OCI-LY1 (cell line): ENCODE measurements at regions not wholly inside any gene's neighbourhood (a gene's known extent, or its start where the extent isn't known, plus 50 kb on each side); places are given as distances from the start of the nearest gene placed in this dataset.
"Not testable (repeated sequence)": the region's sequence is repeated elsewhere in the genome, so short reads cannot be mapped to it uniquely, and the experiment has no call there.

Experiments used
- H2AFZ ChIP-seq: fragments of 200-600 bp; sonication (generic), shearing (Covaris generic); 2 replicates; pipeline ENCODE4 v1.6.0; 2014; ENCODE audit warnings: antibody characterized with exemption, mild to moderate bottlenecking, low read length
- H3F3A ChIP-seq: fragments of 200-600 bp; sonication (generic), shearing (Covaris generic); 2 replicates; pipeline ENCODE4 v1.6.0; 2014; ENCODE audit warnings: mild to moderate bottlenecking, antibody characterized with exemption, low read length, moderate library complexity; ENCODE audit not compliant: insufficient read depth
- H3K27ac ChIP-seq: fragments of 200-600 bp; sonication (generic); 2 replicates; pipeline ENCODE4 v1.5.1; 2014; ENCODE audit warnings: low read length, mixed run types, mild to moderate bottlenecking, low read depth; ENCODE audit not compliant: poor library complexity, severe bottlenecking
- H3K27me3 ChIP-seq: fragments of 200-600 bp; sonication (generic); 2 replicates; pipeline ENCODE4 v1.6.0; 2014; ENCODE audit warnings: antibody characterized with exemption, mild to moderate bottlenecking, low read length, moderate library complexity; ENCODE audit not compliant: insufficient read depth
- H3K36me3 ChIP-seq: fragments of 200-600 bp; sonication (generic); 2 replicates; pipeline ENCODE4 v1.6.1; 2014; ENCODE audit warnings: mild to moderate bottlenecking, antibody characterized with exemption, low read length, moderate library complexity, mixed read lengths; ENCODE audit not compliant: insufficient read depth
- H3K4me1 ChIP-seq: fragments of 200-600 bp; sonication (generic); 2 replicates; pipeline ENCODE4 v1.5.1; 2014; ENCODE audit warnings: mild to moderate bottlenecking, low read length, moderate library complexity; ENCODE audit not compliant: insufficient read depth, severe bottlenecking
- H3K4me2 ChIP-seq: fragments of 200-600 bp; sonication (generic), shearing (Covaris generic); 2 replicates; pipeline ENCODE4 v1.6.1; 2014; ENCODE audit warnings: low read length
- H3K4me3 ChIP-seq: fragments of 200-600 bp; sonication (generic); 2 replicates; pipeline ENCODE4 v1.5.1; 2014; ENCODE audit warnings: low read length, low read depth, mild to moderate bottlenecking, mixed read lengths; ENCODE audit not compliant: poor library complexity, severe bottlenecking
- H3K79me2 ChIP-seq: fragments of 200-600 bp; shearing (Covaris generic); 2 replicates; pipeline ENCODE4 v1.6.1; 2016; ENCODE audit warnings: mixed run types, low read length, mixed read lengths; ENCODE audit not compliant: insufficient read depth
- H3K9ac ChIP-seq: fragments of 200-600 bp; sonication (generic), shearing (Covaris generic); 2 replicates; pipeline ENCODE4 v1.6.1; 2014; ENCODE audit warnings: mild to moderate bottlenecking, low read length, mixed read lengths
- H3K9me2 ChIP-seq: fragments of 200-600 bp; sonication (generic), shearing (Covaris generic); 2 replicates; pipeline ENCODE4 v1.6.1; 2014; ENCODE audit warnings: low read depth, mild to moderate bottlenecking, low read length, mixed read lengths
- H3K9me3 ChIP-seq: fragments of 200-600 bp; shearing (Covaris generic); 2 replicates; pipeline ENCODE4 v1.6.1; 2014; ENCODE audit warnings: low read length, mixed read lengths
- H4K20me1 ChIP-seq: fragments of 200-600 bp; sonication (generic), shearing (Covaris generic); 2 replicates; pipeline ENCODE4 v1.6.0; 2016; ENCODE audit warnings: mild to moderate bottlenecking, low read length; ENCODE audit not compliant: insufficient read depth
- EZH2 ChIP-seq: fragments of 200-600 bp; sonication (generic), shearing (Covaris generic); IDR thresholded peaks from 2 replicates; pipeline ENCODE4 v1.8.0; 2017; ENCODE audit warnings: borderline replicate concordance, mixed run types, mild to moderate bottlenecking, antibody characterized with exemption, low read length, moderate library complexity, mixed read lengths
- TF ChIP-seq, protein P1 (sequence below): fragments of 200-600 bp; sonication (generic), shearing (Covaris generic); IDR thresholded peaks from 2 replicates; pipeline ENCODE4 v1.5.1; 2017; ENCODE audit warnings: mild to moderate bottlenecking, antibody characterized with exemption, low read length, moderate library complexity, mixed read lengths

DNA sequence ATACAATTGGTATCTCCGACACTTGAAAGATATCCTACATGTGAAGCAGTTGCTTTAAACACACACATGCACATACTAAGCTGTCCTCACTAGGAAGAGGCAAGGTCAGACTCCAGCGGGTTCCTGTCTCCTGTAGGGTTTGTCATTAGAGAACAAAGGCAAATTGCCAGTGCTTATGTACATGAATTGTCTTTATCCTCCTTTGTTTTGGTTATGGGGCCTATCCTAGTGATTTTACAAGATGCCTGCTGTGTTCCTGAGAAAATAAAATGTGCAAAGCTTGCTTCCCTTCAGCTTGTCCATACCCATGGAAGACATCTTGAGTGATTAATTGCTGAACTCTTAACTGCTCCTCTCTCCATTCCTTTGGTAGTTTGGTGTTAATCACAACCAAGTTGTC lies 86.7 kb upstream of the SLC39A10 start:
- no peak overlapping the region for H3K4me3 ChIP-seq
- H3K27ac ChIP-seq: no peak overlapping the region
- H3K9me2 ChIP-seq: no peaks in the 10 kb centered on the region
- no peaks in the 10 kb centered on the region for H3K79me2 ChIP-seq
- no peak overlapping the region for H3K9ac ChIP-seq
- no peak overlapping the region for H3K4me2 ChIP-seq
- H3K36me3 ChIP-seq: no peaks in the 10 kb centered on the region
- no peaks in the 10 kb centered on the region for H3K9me3 ChIP-seq
- no peaks in the 10 kb centered on the region for H3F3A ChIP-seq
- H3K27me3 ChIP-seq: no peaks in the 10 kb centered on the region
- H3K4me1 ChIP-seq: no peaks in the 10 kb centered on the region
- no peaks in the 10 kb centered on the region for H4K20me1 ChIP-seq
- TF ChIP-seq EZH2: no peak
- TF ChIP-seq, protein P1, sequence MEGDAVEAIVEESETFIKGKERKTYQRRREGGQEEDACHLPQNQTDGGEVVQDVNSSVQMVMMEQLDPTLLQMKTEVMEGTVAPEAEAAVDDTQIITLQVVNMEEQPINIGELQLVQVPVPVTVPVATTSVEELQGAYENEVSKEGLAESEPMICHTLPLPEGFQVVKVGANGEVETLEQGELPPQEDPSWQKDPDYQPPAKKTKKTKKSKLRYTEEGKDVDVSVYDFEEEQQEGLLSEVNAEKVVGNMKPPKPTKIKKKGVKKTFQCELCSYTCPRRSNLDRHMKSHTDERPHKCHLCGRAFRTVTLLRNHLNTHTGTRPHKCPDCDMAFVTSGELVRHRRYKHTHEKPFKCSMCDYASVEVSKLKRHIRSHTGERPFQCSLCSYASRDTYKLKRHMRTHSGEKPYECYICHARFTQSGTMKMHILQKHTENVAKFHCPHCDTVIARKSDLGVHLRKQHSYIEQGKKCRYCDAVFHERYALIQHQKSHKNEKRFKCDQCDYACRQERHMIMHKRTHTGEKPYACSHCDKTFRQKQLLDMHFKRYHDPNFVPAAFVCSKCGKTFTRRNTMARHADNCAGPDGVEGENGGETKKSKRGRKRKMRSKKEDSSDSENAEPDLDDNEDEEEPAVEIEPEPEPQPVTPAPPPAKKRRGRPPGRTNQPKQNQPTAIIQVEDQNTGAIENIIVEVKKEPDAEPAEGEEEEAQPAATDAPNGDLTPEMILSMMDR: no peak
- H2AFZ ChIP-seq: no peak overlapping the region

DNA sequence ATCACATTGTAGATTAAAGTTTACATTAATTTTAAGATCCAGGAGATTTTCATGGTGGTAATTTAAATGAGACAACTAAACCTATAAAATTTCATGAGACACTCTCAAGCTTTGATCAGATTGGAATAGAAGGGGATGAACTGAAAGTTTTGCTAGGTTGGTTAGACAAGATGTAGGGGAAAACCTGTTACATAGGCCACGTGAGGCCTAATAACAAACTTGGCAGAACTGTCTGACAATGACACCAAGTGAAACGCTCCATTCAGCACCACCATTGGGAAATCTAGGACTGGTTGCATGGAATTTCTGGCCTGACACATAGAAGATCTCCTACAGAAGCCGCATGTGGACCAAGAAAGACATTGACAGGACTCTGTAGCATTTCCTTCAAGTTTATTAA lies 87.8 kb upstream of the SLC39A10 start:
- Histone ChIP-seq H3K9me2 (no peaks in the 10 kb centered on the region), H3K9me3 (no peaks in the 10 kb centered on the region), H3K4me3 (no peak overlapping the region), H3K27me3 (no peaks in the 10 kb centered on the region), H3K27ac (no peak overlapping the region), H3K9ac (no peak overlapping the region), H3K4me1 (no peaks in the 10 kb centered on the region), H3F3A (no peaks in the 10 kb centered on the region), H3K36me3 (no peaks in the 10 kb centered on the region), H3K4me2 (no peak overlapping the region), H3K79me2 (no peaks in the 10 kb centered on the region), H2AFZ (no peak overlapping the region), H4K20me1 (no peaks in the 10 kb centered on the region)
- TF ChIP-seq, protein P1: no peak
- TF ChIP-seq EZH2: no peak

DNA sequence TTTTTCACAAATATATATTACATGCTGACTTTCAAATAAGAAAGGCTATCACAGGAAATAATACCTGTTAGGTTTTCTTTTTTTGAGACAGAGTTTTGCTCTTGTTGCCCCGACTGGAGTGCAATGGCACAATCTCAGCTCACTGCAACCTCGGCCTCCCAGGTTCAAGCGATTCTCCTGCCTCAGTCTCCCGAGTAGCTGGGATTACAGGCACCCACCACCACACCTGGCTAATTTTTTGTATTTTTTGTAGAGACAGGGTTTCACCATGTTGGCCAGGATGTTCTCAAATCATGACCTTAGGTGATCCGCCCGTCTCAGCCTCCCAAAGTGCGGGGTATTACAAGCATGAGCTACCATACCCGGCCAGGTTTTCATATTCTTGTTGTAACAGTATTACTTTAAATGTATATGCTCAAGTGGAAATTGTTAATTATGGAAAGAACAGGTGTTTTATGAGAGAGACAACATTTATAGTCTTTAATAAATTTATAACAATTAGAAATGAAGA lies 92.3 kb upstream of the SLC39A10 start:
- H2AFZ ChIP-seq, H3K27ac ChIP-seq, H3K4me3 ChIP-seq, H3K27me3 ChIP-seq, H3K9me3 ChIP-seq, H3K9ac ChIP-seq, H3K9me2 ChIP-seq, H3K79me2 ChIP-seq, H3K36me3 ChIP-seq, H3K4me2 ChIP-seq, H3F3A ChIP-seq, H4K20me1 ChIP-seq: not testable (repeated sequence)
- peaks cover 31% of the 10 kb centered on the region for H3K4me1 ChIP-seq

DNA sequence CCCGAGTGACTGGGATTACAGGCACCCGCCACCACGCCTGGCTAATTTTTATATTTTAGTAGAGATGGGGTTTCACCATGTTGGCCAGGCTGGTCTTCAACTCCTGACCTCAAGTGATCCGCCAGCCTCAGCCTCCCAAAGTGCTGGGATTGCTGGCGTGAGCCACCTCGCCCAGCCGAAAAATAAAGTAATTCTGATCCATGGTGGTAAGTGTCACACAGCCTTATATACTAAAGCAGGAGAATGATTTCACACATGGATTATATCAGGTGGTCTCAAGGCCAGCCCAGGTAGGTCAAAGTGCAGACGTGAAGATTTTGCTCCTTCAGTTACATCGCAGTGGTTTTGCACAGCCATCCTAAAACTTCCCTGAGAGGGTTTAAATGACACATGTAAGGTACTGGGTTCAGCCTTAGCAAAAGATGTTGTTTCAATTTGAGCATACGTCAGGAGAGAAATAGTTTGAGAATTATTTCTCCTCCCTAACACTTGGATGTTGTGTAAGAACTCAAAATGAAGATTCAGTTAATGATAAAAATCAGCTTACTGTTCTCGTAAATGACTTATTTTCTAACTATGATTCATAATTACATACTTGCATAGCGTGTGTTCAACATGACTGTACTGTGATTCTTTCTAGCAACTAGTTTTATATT lies 93.0 kb upstream of the SLC39A10 start:
- Histone ChIP-seq H3K4me2 (no peak overlapping the region), H3K27me3 (no peaks in the 10 kb centered on the region), H2AFZ (no peak overlapping the region), H3K4me3 (no peak overlapping the region), H3K9me2 (no peaks in the 10 kb centered on the region), H3K4me1 (peaks cover 38% of the 10 kb centered on the region), H4K20me1 (no peaks in the 10 kb centered on the region), H3K79me2 (no peaks in the 10 kb centered on the region), H3K36me3 (no peaks in the 10 kb centered on the region), H3F3A (no peaks in the 10 kb centered on the region), H3K9me3 (no peaks in the 10 kb centered on the region), H3K9ac (no peak overlapping the region), H3K27ac (no peak overlapping the region)
- TF ChIP-seq, protein P1: no peak
- TF ChIP-seq EZH2: no peak
